ENCODE measurements at regions not wholly inside any gene's neighbourhood (a gene's known extent, or its start where the extent isn't known, plus 50 kb on each side); places are given as distances from the start of the nearest gene placed in this dataset.

- peak; percentile 21 to 41 for DNase-seq (ENCODE audit: low read depth in 2 of 2)
- no peak overlapping the region for H3K4me3 ChIP-seq (replicated peaks in 1 of 2; ENCODE audit: low read depth in 2 of 2, low read length in 2 of 2)
- TF ChIP-seq, protein P1, sequence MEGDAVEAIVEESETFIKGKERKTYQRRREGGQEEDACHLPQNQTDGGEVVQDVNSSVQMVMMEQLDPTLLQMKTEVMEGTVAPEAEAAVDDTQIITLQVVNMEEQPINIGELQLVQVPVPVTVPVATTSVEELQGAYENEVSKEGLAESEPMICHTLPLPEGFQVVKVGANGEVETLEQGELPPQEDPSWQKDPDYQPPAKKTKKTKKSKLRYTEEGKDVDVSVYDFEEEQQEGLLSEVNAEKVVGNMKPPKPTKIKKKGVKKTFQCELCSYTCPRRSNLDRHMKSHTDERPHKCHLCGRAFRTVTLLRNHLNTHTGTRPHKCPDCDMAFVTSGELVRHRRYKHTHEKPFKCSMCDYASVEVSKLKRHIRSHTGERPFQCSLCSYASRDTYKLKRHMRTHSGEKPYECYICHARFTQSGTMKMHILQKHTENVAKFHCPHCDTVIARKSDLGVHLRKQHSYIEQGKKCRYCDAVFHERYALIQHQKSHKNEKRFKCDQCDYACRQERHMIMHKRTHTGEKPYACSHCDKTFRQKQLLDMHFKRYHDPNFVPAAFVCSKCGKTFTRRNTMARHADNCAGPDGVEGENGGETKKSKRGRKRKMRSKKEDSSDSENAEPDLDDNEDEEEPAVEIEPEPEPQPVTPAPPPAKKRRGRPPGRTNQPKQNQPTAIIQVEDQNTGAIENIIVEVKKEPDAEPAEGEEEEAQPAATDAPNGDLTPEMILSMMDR (IDR thresholded peaks at IDR 0.05; ENCODE audit: low read depth, low read length) = peak; percentile 76
These were observed 86.3 kb upstream of the PROKR2 start for GRCh38 chr20:5402903-5403531.

DNA sequence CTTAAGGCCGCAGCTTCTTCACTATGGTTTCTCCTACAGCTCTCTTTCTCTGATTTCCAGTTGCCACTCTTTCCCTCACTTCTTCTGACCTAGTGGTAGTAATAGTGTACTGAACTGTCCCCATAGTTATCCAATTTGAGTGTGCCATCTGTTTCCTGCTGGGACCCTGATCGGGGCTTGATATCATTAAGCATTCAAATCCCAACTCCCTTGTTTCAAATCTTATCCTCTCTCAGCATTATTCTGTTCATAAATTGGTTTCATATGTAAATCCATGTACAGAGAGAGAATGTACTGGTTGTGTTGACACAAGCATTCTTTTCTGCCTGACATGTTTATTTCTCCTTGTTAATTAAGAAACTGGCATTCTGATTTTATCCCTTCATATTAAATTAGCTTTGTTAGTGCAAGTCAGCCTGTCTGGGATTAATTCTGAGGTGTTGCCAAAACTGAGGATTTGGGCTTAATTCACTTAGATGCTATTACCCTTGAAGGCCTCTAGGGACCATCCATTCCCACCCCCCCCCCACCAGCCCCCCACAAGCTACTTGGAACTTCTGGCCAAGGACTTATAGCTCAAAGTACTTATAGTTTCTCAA, 84.6 kb upstream of the PROKR2 start:
- no peak overlapping the region for H3K4me3 ChIP-seq (replicated peaks in 1 of 2; ENCODE audit: low read depth in 2 of 2, low read length in 2 of 2)
- DNase-seq (ENCODE audit: low read depth in 2 of 2) = no peak
- TF ChIP-seq, protein P1 (IDR thresholded peaks at IDR 0.05; ENCODE audit: low read depth, low read length) = no peak

GRCh38 chr20:5400164-5400762, 83.5 kb upstream of the PROKR2 start:
- DNase-seq (ENCODE audit: low read depth in 2 of 2) = peak; percentile 17 to 36
- TF ChIP-seq, protein P1 (IDR thresholded peaks at IDR 0.05; ENCODE audit: low read depth, low read length) = no peak

GRCh38 chr20:5397393-5397792, 80.6 kb upstream of the PROKR2 start:
- TF ChIP-seq, protein P1 (IDR thresholded peaks at IDR 0.05; ENCODE audit: low read depth, low read length) = no peak
- no peak for DNase-seq (ENCODE audit: low read depth in 2 of 2)

More at GRCh38 chr20:5400164-5400762, 83.5 kb upstream of the PROKR2 start:
- H3K4me3 ChIP-seq (replicated peaks in 1 of 2; ENCODE audit: low read depth in 2 of 2, low read length in 2 of 2) = no peak overlapping the region

GRCh38 chr20:5395932-5396727, 79.4 kb upstream of the PROKR2 start:
- TF ChIP-seq, protein P1 (IDR thresholded peaks at IDR 0.05; ENCODE audit: low read depth, low read length) = no peak
- no peak overlapping the region for H3K4me3 ChIP-seq (replicated peaks in 1 of 2; ENCODE audit: low read depth in 2 of 2, low read length in 2 of 2)
- DNase-seq (ENCODE audit: low read depth in 2 of 2) = no peak

More at GRCh38 chr20:5397393-5397792, 80.6 kb upstream of the PROKR2 start:
- no peak overlapping the region for H3K4me3 ChIP-seq (replicated peaks in 1 of 2; ENCODE audit: low read depth in 2 of 2, low read length in 2 of 2)

DNA sequence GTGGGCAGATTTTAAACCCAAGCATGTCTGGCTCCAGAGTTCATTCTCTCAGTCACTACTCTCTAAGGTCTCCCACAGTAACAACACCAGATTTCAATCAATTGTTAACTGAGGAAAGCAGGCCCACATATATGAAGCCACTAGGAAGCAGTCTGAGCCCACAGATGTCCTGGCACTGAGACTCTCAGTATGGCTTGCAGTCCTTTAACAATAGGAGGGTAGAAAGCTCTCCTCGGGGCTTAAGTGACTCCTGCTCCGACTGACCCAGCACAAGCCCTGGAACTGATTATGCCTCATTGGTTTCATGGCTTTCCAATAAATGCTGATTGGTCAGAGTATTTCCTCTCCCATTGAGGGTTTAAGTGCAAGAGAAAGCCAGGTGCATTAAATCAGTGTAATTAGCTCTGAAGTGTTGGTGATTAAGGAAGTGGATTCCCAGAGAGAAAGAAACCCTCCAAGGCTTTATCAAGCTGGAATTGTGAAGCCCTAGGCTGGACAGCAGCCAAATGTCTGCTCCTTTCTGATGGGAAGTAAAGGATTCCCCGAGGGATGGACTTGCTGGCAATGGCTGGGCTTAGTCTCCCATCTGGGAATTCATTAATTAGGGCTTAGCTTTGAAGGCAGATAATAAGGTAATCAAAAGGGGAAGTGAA, 76.6 kb upstream of the PROKR2 start:
- no peak overlapping the region for H3K4me3 ChIP-seq (replicated peaks in 1 of 2; ENCODE audit: low read depth in 2 of 2, low read length in 2 of 2)
- TF ChIP-seq, protein P1 (IDR thresholded peaks at IDR 0.05; ENCODE audit: low read depth, low read length) = no peak
- no peak for DNase-seq (ENCODE audit: low read depth in 2 of 2)
